SU-DHL-6 (cell line): ENCODE measurements at regions not wholly inside any gene's neighbourhood (a gene's known extent, or its start where the extent isn't known, plus 50 kb on each side); places are given as distances from the start of the nearest gene placed in this dataset.
"Not testable (repeated sequence)": the region's sequence is repeated elsewhere in the genome, so short reads cannot be mapped to it uniquely, and the experiment has no call there.

ENCODE experiments used
- H2AFZ ChIP-seq: fragments of 200-600 bp; sonication (generic); 2 replicates; pipeline ENCODE4 v1.6.1; 2014; ENCODE audit warnings: low read depth, mild to moderate bottlenecking, moderate library complexity, mixed read lengths, antibody characterized with exemption, low read length; ENCODE audit not compliant: severe bottlenecking
- H3F3A ChIP-seq: fragments of 200-600 bp; shearing (Covaris generic); 2 replicates; pipeline ENCODE4 v1.6.0; 2016; ENCODE audit warnings: antibody characterized with exemption, mild to moderate bottlenecking; ENCODE audit not compliant: insufficient read depth
- H3K27ac ChIP-seq: fragments of 200-600 bp; sonication (generic); 2 replicates; pipeline ENCODE4 v1.5.1; 2016; ENCODE audit warnings: low read depth, mild to moderate bottlenecking, low read length, moderate library complexity, mixed read lengths
- H3K27me3 ChIP-seq: fragments of 200-600 bp; sonication (generic), shearing (Covaris generic); 2 replicates; pipeline ENCODE4 v1.6.0; 2014; ENCODE audit warnings: mild to moderate bottlenecking, low read length
- H3K36me3 ChIP-seq: fragments of 200-600 bp; sonication (generic); 2 replicates; pipeline ENCODE4 v1.6.1; 2014; ENCODE audit warnings: mild to moderate bottlenecking, low read length, mixed read lengths
- H3K4me2 ChIP-seq: fragments of 300-600, 200-600 bp; shearing (Covaris generic), sonication (generic); 2 replicates; pipeline ENCODE4 v1.6.0; 2014; ENCODE audit warnings: low read length, low read depth, mild to moderate bottlenecking; ENCODE audit not compliant: poor library complexity, severe bottlenecking
- H3K4me3 ChIP-seq: fragments of 200-600 bp; sonication (generic); 2 replicates; pipeline ENCODE4 v1.5.1; 2014; ENCODE audit warnings: antibody characterized with exemption, low read length, mild to moderate bottlenecking, mixed read lengths; ENCODE audit not compliant: insufficient read depth, poor library complexity, severe bottlenecking
- H3K79me2 ChIP-seq: fragments of 200-600 bp; sonication (generic); 2 replicates; pipeline ENCODE4 v1.6.1; 2014; ENCODE audit warnings: mild to moderate bottlenecking, low read length, moderate library complexity; ENCODE audit not compliant: insufficient read depth
- H3K9ac ChIP-seq: fragments of 200-600 bp; sonication (generic); 2 replicates; pipeline ENCODE4 v1.7.0; 2014; ENCODE audit warnings: mild to moderate bottlenecking, low read length
- H3K9me2 ChIP-seq: fragments of 200-600 bp; sonication (generic); replicated peaks from 2 replicates; pipeline ENCODE4 v1.6.1; 2014; ENCODE audit warnings: low read length; ENCODE audit not compliant: insufficient read depth
- H3K9me3 ChIP-seq: fragments of 200-600 bp; sonication (generic); 2 replicates; pipeline ENCODE4 v1.6.1; 2014; ENCODE audit warnings: low read length, mixed read lengths; ENCODE audit not compliant: insufficient read depth
- H4K20me1 ChIP-seq: fragments of 200-600 bp; sonication (generic); 2 replicates; pipeline ENCODE4 v1.6.1; 2014; ENCODE audit warnings: low read depth, mild to moderate bottlenecking, antibody characterized with exemption, low read length, moderate library complexity, mixed read lengths
- EZH2phosphoT487 ChIP-seq: fragments of 200-600 bp; sonication (generic), shearing (Covaris generic); conservative IDR thresholded peaks from 2 replicates; pipeline ENCODE4 v1.6.1; 2018; ENCODE audit warnings: mild to moderate bottlenecking, antibody characterized with exemption, low read length, moderate library complexity, mixed read lengths
- TF ChIP-seq, protein P1 (sequence below): fragments of 200-600 bp; sonication (generic); IDR thresholded peaks from one replicate; pipeline ENCODE4 v1.5.1; 2017; ENCODE audit warnings: antibody characterized with exemption, mild to moderate bottlenecking, low read length, moderate library complexity; ENCODE audit not compliant: insufficient read depth, poor library complexity, severe bottlenecking

DNA sequence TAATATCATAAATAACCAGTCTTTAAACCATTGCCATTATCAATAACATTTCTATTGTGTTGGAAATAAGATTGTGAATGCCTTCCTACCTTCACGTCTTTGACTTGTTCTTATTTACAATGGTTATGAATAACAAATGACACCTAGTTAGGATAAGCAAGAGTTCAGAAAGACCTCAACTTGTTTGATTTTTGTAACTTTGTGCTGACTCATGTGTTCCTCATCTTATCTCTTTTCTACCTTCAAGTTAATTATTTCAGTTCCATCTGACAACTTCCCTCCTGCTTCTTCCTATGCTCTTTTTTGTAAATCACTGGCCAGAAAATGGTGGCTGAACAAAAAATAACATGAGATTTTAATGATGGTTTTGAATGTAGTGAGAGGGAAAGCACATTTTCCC, 538.5 kb upstream of the TUSC1 start:
- Histone ChIP-seq H2AFZ (no peak overlapping the region), H3K9me3 (no peaks in the 10 kb centered on the region), H3K79me2 (no peaks in the 10 kb centered on the region), H3F3A (no peaks in the 10 kb centered on the region), H3K27me3 (no peaks in the 10 kb centered on the region), H3K4me2 (no peak overlapping the region), H3K27ac (no peak overlapping the region), H3K4me3 (no peak overlapping the region), H3K9ac (no peak overlapping the region), H3K36me3 (no peaks in the 10 kb centered on the region), H3K9me2 (no peaks in the 10 kb centered on the region), H4K20me1 (no peaks in the 10 kb centered on the region)
- TF ChIP-seq, protein P1, sequence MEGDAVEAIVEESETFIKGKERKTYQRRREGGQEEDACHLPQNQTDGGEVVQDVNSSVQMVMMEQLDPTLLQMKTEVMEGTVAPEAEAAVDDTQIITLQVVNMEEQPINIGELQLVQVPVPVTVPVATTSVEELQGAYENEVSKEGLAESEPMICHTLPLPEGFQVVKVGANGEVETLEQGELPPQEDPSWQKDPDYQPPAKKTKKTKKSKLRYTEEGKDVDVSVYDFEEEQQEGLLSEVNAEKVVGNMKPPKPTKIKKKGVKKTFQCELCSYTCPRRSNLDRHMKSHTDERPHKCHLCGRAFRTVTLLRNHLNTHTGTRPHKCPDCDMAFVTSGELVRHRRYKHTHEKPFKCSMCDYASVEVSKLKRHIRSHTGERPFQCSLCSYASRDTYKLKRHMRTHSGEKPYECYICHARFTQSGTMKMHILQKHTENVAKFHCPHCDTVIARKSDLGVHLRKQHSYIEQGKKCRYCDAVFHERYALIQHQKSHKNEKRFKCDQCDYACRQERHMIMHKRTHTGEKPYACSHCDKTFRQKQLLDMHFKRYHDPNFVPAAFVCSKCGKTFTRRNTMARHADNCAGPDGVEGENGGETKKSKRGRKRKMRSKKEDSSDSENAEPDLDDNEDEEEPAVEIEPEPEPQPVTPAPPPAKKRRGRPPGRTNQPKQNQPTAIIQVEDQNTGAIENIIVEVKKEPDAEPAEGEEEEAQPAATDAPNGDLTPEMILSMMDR, result no peak
- no peak for TF ChIP-seq EZH2phosphoT487

DNA sequence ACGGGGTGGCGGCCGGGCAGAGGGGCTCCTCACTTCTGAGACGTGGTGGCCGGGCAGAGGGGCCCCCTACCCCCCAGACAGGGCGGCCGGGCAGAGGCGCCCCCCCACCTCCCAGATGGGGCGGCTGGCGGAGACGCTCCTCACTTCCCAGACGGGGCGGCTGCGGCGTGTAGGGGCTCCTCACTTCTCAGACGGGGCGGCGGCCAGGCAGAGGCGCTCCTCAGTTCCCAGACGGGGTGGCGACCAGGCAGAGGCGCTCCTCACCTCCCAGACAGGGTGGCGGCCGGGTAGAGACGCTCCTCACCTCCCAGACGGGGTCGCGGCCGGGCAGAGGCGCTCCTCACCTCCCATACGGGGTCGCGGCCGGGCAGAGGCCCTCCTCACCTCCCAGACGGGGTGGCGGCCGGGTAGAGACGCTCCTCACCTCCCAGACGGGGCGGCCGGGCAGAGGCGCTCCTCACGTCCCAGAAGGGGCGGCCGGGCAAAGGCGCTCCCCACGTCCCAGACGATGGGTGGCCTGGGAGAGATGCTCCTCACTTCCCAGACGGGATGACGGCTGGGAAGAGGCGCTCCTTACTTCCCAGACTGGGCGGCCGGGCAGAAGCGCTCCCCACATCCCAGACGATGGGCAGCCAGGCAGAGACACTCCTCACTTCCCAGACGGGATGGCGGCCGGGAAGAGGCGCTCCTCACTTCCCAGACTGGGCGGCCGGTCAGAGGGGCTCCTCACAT, 536.6 kb upstream of the TUSC1 start:
- H3K9me2 ChIP-seq, H3K36me3 ChIP-seq, H3K9me3 ChIP-seq, H3K9ac ChIP-seq, H4K20me1 ChIP-seq, H3K79me2 ChIP-seq, H2AFZ ChIP-seq, H3K27ac ChIP-seq, H3F3A ChIP-seq, H3K4me3 ChIP-seq, H3K4me2 ChIP-seq, H3K27me3 ChIP-seq: not testable (repeated sequence)

DNA sequence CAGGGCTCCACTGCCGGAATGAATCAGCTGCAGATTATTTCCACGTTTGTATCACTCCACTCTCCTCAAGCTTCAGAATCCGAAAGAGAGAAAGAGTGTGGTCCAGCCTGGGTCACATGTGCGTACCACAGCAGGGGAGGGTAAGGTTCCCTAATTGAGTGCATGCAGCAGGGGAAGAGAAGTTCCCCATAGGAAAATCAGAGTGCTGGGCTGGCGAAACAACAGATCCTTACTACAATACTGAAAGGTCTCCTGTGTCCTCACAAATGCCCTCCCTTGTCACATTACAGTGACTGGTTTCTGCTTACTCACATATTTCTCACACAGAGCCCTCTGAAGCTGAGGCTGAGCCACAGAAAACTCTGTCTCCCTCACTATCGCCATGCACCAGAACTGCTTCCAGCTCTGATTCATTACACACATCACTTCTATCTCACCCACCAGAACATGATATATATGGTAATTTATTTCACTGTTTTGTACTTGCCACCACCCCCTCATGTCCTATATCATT, 532.2 kb upstream of the TUSC1 start:
- H3K4me2 ChIP-seq, result no peak overlapping the region
- no peak overlapping the region for H2AFZ ChIP-seq

DNA sequence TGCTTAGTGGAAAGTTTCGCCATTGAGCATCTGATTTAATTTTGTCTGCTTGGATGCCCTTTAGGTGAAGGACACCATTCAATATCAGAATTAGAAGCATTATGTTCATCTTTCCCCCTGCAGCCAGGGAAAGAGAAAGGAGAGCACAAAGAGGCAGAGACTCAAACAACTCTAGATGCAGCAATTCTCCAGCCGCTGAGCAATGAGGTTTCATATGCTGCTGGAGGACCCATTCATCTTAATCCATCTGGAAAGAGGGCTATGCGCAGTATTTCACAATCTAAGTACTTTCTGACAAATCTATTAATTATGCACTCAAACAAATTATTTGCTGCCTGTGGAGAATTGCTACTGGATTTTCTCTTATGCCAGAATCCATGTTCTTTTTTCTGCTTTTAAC, 527.0 kb upstream of the TUSC1 start:
- H3K4me2 ChIP-seq, result no peak overlapping the region
- no peaks in the 10 kb centered on the region for H3K36me3 ChIP-seq
- H4K20me1 ChIP-seq, result no peaks in the 10 kb centered on the region
- TF ChIP-seq EZH2phosphoT487, result no peak
- TF ChIP-seq, protein P1, result no peak
- no peak overlapping the region for H2AFZ ChIP-seq
- H3F3A ChIP-seq, result no peaks in the 10 kb centered on the region
- H3K9me2 ChIP-seq, result no peaks in the 10 kb centered on the region
- H3K27me3 ChIP-seq, result no peaks in the 10 kb centered on the region
- H3K27ac ChIP-seq, result no peak overlapping the region
- peaks cover 3% of the 10 kb centered on the region; the same call in 1 of the 2 replicates for H3K9me3 ChIP-seq
- H3K9ac ChIP-seq, result no peak overlapping the region
- H3K79me2 ChIP-seq, result no peaks in the 10 kb centered on the region
- H3K4me3 ChIP-seq, result no peak overlapping the region

More for the DNA sequence above, 532.2 kb upstream of the TUSC1 start:
- no peak overlapping the region for H3K4me3 ChIP-seq
- no peaks in the 10 kb centered on the region for H3K36me3 ChIP-seq
- H3F3A ChIP-seq, result no peaks in the 10 kb centered on the region
- TF ChIP-seq, protein P1, result no peak
- no peak for TF ChIP-seq EZH2phosphoT487
- no peaks in the 10 kb centered on the region for H3K79me2 ChIP-seq
- H3K9me3 ChIP-seq, result no peaks in the 10 kb centered on the region
- H3K27ac ChIP-seq, result no peak overlapping the region
- H4K20me1 ChIP-seq, result no peaks in the 10 kb centered on the region
- no peak overlapping the region for H3K9ac ChIP-seq
- H3K9me2 ChIP-seq, result no peaks in the 10 kb centered on the region
- H3K27me3 ChIP-seq, result no peaks in the 10 kb centered on the region
